Upper lobe of left lung (tissue), 6 donors: ENCODE measurements at regions not wholly inside any gene's neighbourhood (a gene's known extent, or its start where the extent isn't known, plus 50 kb on each side); places are given as distances from the start of the nearest gene placed in this dataset.

ENCODE experiments used
- ATAC-seq, 2 donors: fragments of 200-7000 bp; cut with Tn5 transposase; one replicate each; pipeline ENCODE4 v1.9.1; 2022; ENCODE audit warnings: mild to moderate bottlenecking in 2 of 2, moderate library complexity in 2 of 2; ENCODE audit not compliant: low FRiP score in 2 of 2
- DNase-seq, 2 donors: peaks; one replicate each; pipeline ENCODE4 v3.0.0-alpha.2; 2019 to 2020
- H3K27ac ChIP-seq, 4 donors: fragments of 200-600 bp; sonication (generic); one replicate each; pipeline ENCODE4 v1.5.1; 2016 to 2019
- H3K27me3 ChIP-seq, 4 donors: fragments of 200-600 bp; sonication (generic); one replicate each; pipeline ENCODE4 v1.5.1; 2017 to 2019
- H3K36me3 ChIP-seq, 4 donors: fragments of 200-600 bp; sonication (generic); one replicate each; pipeline ENCODE4 v1.5.1; 2016 to 2019
- H3K4me1 ChIP-seq, 4 donors: fragments of 200-600 bp; sonication (generic); one replicate each; pipeline ENCODE4 v1.5.1; 2018 to 2019
- H3K4me3 ChIP-seq, 4 donors: fragments of 200-600 bp; sonication (generic); one replicate each; pipeline ENCODE4 v1.5.1; 2017 to 2019; ENCODE audit warnings: mild to moderate bottlenecking in 2 of 4, moderate library complexity in 1 of 4
- H3K9me3 ChIP-seq, 4 donors: fragments of 200-600 bp; sonication (generic); one replicate each; pipeline ENCODE4 v1.5.1; 2018 to 2019
- EP300 ChIP-seq, 4 donors: sonication (generic); formaldehyde crosslinking; IDR thresholded peaks; one replicate each; pipeline ENCODE4 v1.5.1; 2017; ENCODE audit warnings: antibody characterized with exemption in 4 of 4, control low read depth in 2 of 4
- POLR2A ChIP-seq, 4 donors: fragments of 450-650 bp; IDR thresholded peaks; one replicate each; pipeline ENCODE4 v1.5.1; 2016 to 2017; ENCODE audit warnings: antibody characterized with exemption in 4 of 4, mild to moderate bottlenecking in 2 of 4
- POLR2AphosphoS5 ChIP-seq, 2 donors: sonication (generic); formaldehyde crosslinking; IDR thresholded peaks; one replicate each; pipeline ENCODE4 v1.5.1; 2017; ENCODE audit warnings: antibody characterized with exemption in 2 of 2
- WGBS, 2 donors: methylation state at CpG; one replicate each; pipeline ENCODE4 v1.1.5; 2017 to 2018; 5-methylcytosine and 5-hydroxymethylcytosine counted together
- TF ChIP-seq, protein P1 (sequence below), 6 experiments: fragments of 450-650 bp in 4 of 6; fragments of 200-600 bp in 2 of 6; sonication (generic) in 2 of 6; IDR thresholded peaks; one replicate each; pipeline ENCODE4 v1.5.1; 2016 to 2019; ENCODE audit warnings: antibody characterized with exemption in 6 of 6
- donor health status: DM: no; HTN: no; CAD: no; lungs with moderate emphysema.
- donor health status: DM: no; HTN: yes; CAD: no; lungs with severe emphysema.

DNA sequence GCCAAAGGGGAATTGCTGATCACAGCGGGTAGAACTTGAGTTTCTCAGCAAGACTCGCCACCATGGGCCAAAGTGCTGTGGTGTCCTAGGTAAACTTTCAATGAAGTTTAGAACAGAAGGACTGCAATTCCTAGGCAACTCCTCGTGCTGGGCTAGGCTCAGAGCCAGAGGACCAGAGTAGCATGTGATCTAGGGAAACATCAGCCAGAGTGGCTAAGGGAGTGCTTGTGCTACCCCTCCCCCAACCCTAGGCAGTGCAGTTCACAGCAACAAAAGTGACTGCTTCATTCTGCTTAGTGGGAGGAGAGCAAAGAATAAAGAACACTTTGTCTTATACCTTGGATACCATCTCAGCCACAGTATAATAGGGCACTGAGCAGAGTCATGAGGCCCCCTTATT, 1658.6 kb upstream of the MIR17HG start:
- Histone ChIP-seq H3K36me3 (no peaks in the 10 kb centered on the region), H3K27ac (no peak overlapping the region), H3K9me3 (no peaks in the 10 kb centered on the region), H3K27me3 (no peaks in the 10 kb centered on the region), H3K4me1 (no peaks in the 10 kb centered on the region), H3K4me3 (no peak overlapping the region)
- peak in 1 of 2 donors; percentile 19 for ATAC-seq
- DNase-seq, result peak in 1 of 2 donors; percentile 26
- TF ChIP-seq EP300 (IDR thresholded peaks at IDR 0.05), result no peak
- TF ChIP-seq POLR2AphosphoS5 (IDR thresholded peaks at IDR 0.05), result no peak
- TF ChIP-seq POLR2A (IDR thresholded peaks at IDR 0.05), result no peak
- TF ChIP-seq, protein P1, sequence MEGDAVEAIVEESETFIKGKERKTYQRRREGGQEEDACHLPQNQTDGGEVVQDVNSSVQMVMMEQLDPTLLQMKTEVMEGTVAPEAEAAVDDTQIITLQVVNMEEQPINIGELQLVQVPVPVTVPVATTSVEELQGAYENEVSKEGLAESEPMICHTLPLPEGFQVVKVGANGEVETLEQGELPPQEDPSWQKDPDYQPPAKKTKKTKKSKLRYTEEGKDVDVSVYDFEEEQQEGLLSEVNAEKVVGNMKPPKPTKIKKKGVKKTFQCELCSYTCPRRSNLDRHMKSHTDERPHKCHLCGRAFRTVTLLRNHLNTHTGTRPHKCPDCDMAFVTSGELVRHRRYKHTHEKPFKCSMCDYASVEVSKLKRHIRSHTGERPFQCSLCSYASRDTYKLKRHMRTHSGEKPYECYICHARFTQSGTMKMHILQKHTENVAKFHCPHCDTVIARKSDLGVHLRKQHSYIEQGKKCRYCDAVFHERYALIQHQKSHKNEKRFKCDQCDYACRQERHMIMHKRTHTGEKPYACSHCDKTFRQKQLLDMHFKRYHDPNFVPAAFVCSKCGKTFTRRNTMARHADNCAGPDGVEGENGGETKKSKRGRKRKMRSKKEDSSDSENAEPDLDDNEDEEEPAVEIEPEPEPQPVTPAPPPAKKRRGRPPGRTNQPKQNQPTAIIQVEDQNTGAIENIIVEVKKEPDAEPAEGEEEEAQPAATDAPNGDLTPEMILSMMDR (IDR thresholded peaks at IDR 0.05), result no peak
- 60 to 76% methylated on average over 3 of the region's 3 CpGs for WGBS, 2 donors

DNA sequence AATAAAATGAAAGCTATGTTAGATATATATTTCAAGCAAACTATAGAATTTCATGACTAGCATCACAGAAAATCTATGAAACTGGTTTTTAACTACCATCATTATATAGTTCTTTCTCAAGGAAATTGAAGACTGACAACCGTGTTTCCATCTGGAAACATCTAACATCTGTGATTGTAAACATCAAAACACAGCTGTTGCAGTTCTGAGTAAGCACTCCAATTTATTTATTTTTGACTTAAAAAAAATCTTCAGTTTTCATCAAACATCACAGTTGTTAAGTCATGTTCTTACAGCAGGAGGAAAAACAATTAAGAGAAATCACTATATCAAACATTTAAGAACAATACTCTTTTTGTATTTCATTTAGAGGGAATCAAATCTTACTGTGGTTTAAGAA, 1653.0 kb upstream of the MIR17HG start:
- 46 to 53% methylated on average over 1 of the region's 1 CpG for WGBS, 2 donors
- no peak overlapping the region for H3K27ac ChIP-seq
- TF ChIP-seq, protein P1 (IDR thresholded peaks at IDR 0.05), result no peak
- TF ChIP-seq EP300 (IDR thresholded peaks at IDR 0.05), result no peak
- no peak for TF ChIP-seq POLR2AphosphoS5 (IDR thresholded peaks at IDR 0.05)
- no peak for TF ChIP-seq POLR2A (IDR thresholded peaks at IDR 0.05)

DNA sequence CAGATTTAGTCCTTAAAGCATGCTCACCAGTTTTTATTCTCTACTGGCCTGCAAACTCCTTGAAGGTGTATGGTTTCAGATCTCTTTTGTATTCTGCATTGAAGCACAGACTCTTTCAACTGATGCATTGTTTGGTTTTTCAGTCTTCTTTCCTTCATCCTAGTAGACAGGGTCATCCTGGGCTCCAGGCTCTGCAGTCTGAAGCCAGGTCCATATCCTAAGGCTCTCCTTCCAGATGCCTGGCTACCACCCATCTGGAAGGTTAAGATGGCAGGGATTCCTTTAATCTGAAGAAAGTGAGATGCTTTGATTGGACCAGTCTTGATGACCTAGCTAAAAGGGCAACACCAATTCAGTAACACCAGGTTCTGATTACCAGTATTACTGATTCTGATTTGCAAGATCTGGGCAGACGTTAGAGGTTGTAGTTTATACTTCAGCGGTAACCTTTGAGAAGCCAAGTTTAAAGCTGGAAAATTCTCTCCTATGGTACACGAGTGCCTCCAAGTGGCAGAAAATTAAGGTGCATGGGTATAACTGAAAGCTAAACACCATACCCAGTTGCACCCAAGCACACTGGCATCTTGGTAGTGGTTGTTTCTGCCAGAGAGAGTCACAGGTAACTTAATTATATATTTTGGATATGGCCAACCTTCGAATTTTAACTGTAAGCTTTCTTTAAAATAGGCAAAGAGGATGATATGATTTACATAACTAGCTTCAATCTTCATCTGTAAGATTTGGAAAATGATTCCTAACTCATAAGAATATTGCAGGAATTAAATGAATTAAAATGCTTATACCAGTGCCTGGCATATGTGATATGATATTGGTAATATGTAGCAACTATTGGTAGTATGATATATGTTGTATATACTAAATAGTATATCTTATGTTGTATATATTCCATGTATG, 1651.9 kb upstream of the MIR17HG start:
- H3K9me3 ChIP-seq, result no peaks in the 10 kb centered on the region
- no peaks in the 10 kb centered on the region for H3K4me1 ChIP-seq
- no peak overlapping the region for H3K4me3 ChIP-seq
- H3K36me3 ChIP-seq, result no peaks in the 10 kb centered on the region
- ATAC-seq (peak; percentile 26 to 61), DNase-seq (no peak)
- 15 to 22% methylated on average over 4 of the region's 4 CpGs for WGBS, 2 donors
- no peaks in the 10 kb centered on the region for H3K27me3 ChIP-seq
- no peak overlapping the region for H3K27ac ChIP-seq
- TF ChIP-seq POLR2AphosphoS5 (IDR thresholded peaks at IDR 0.05), result no peak
- TF ChIP-seq, protein P1 (IDR thresholded peaks at IDR 0.05), result peak; percentile 28 to 72 (median 44)

More for the DNA sequence above, 1653.0 kb upstream of the MIR17HG start:
- ATAC-seq (no peak), DNase-seq (no peak)
- no peaks in the 10 kb centered on the region for H3K4me1 ChIP-seq
- H3K27me3 ChIP-seq, result no peaks in the 10 kb centered on the region
- no peaks in the 10 kb centered on the region for H3K9me3 ChIP-seq
- no peak overlapping the region for H3K4me3 ChIP-seq
- H3K36me3 ChIP-seq, result no peaks in the 10 kb centered on the region

DNA sequence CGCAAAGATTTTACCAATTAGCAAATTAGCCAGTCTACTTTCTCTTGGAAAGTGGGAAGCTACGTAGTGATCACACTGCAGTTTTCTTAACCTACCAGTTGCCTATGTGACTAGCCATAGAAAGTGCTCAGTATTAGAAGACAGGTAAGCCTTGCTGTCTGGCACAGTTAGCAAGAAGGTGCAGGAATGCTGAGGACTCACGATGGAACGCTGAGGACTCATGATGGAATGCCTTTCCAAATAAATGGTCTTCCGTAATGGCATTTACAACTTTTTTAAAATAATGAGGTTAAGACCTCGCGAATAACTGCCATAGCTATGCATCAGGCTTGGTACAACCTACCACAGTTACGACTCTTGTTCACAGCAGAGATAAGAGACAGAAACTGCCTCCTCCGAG, 1645.6 kb upstream of the MIR17HG start:
- TF ChIP-seq EP300 (IDR thresholded peaks at IDR 0.05) (no peak), POLR2AphosphoS5 (IDR thresholded peaks at IDR 0.05) (no peak), POLR2A (IDR thresholded peaks at IDR 0.05) (no peak)
- TF ChIP-seq, protein P1 (IDR thresholded peaks at IDR 0.05), result no peak
- no peaks in the 10 kb centered on the region for H3K4me1 ChIP-seq
- H3K4me3 ChIP-seq, result no peak overlapping the region
- H3K36me3 ChIP-seq, result no peaks in the 10 kb centered on the region
- no peaks in the 10 kb centered on the region for H3K27me3 ChIP-seq
- WGBS, 2 donors, result 81 to 90% methylated on average over 9 of the region's 9 CpGs
- no peaks in the 10 kb centered on the region for H3K9me3 ChIP-seq
- ATAC-seq, result no peak
- H3K27ac ChIP-seq, result no peak overlapping the region
- no peak for DNase-seq

DNA sequence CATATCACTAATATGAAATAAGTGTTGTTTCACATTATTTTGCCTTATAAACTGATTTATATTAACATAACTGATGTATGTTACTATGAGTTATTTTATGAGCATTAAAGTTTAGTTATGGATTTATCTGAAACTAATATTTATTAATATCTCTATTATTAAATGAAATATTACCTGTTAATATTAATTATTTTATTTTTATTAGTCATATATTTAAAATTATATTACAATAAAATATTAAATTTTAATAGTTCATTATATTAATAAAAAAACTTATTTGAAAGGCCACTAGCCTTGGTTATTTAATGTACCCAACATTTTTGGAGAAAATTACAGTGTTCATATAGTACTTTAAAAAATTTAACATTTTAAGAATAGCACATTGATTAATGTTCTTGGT, 1643.4 kb upstream of the MIR17HG start:
- DNase-seq (no peak), ATAC-seq (no peak)
- Histone ChIP-seq H3K36me3 (no peaks in the 10 kb centered on the region), H3K27me3 (no peaks in the 10 kb centered on the region), H3K4me3 (no peak overlapping the region), H3K9me3 (no peaks in the 10 kb centered on the region), H3K4me1 (no peaks in the 10 kb centered on the region), H3K27ac (no peak overlapping the region)
- TF ChIP-seq, protein P1 (IDR thresholded peaks at IDR 0.05), result no peak
- TF ChIP-seq EP300 (IDR thresholded peaks at IDR 0.05) (no peak), POLR2AphosphoS5 (IDR thresholded peaks at IDR 0.05) (no peak), POLR2A (IDR thresholded peaks at IDR 0.05) (no peak)
